ENCODE measurements at regions not wholly inside any gene's neighbourhood (a gene's known extent, or its start where the extent isn't known, plus 50 kb on each side); places are given as distances from the start of the nearest gene placed in this dataset.

DNA sequence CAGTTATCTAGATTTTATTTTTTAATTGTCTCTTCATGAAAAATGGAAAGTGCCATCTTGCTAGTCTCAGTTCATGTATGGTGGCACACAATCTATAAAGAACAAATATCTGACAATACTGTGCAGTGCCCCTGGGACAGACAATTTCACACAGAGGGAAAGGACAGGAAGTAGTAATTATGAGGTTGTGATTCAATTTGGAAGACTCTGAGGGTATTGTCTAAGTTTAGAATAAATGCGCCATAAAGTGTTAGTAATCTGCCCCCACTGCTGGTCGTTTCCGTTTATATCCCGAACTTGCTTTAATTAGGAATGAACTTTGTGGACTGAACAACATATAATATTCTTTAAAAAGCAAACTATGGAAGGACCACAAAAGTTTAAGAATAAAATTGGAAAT is 196.4 kb upstream of the SLC24A5 start:
- H3K27me3 Mint-ChIP-seq (ENCODE audit: low read depth in 3 of 3) = peaks cover 0 to 3% (median 0%) of the 10 kb centered on the region in 3 donors
- TF ChIP-seq, protein P1, sequence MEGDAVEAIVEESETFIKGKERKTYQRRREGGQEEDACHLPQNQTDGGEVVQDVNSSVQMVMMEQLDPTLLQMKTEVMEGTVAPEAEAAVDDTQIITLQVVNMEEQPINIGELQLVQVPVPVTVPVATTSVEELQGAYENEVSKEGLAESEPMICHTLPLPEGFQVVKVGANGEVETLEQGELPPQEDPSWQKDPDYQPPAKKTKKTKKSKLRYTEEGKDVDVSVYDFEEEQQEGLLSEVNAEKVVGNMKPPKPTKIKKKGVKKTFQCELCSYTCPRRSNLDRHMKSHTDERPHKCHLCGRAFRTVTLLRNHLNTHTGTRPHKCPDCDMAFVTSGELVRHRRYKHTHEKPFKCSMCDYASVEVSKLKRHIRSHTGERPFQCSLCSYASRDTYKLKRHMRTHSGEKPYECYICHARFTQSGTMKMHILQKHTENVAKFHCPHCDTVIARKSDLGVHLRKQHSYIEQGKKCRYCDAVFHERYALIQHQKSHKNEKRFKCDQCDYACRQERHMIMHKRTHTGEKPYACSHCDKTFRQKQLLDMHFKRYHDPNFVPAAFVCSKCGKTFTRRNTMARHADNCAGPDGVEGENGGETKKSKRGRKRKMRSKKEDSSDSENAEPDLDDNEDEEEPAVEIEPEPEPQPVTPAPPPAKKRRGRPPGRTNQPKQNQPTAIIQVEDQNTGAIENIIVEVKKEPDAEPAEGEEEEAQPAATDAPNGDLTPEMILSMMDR (IDR thresholded peaks at IDR 0.05) = no peak
- no peak overlapping the region for H3K27ac Mint-ChIP-seq

DNA sequence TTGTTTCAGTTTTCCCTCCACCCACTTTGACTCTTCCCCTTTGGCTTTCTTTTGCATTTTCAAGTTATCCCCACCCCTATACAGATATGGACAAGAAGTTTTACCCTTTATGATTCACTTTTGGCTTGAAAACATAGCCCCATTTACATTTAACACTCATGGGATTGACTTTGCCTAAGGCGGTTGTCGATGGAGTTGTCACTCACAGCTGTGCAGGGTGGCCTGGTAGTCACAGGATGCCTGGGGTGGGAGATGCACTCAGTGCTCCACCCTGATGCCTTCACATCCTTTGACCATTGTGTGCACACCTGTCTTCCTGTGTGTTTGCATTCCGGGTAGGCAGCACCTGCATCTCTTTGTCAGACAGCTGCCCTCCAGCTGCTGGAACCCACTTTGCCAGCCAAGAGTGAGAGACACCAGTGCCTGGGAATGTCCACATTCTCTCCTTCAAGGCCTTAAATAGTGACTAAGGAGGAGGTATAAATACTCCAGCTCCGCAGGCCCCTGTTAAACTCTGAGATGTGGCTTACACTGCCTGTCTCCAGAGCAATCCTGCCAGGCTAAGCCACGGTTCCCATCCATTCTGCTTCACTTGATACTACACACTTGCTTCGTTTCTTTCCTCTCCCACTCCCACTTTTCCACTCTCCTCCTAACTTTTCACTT is 191.5 kb upstream of the SLC24A5 start:
- Histone ChIP-seq H3K27me3 (ENCODE audit: control insufficient read depth in 2 of 2, insufficient read depth in 2 of 2, low read length in 2 of 2) (no peaks in the 10 kb centered on the region), H3K4me2 (replicated peaks; ENCODE audit: extremely low read depth, low read length, poor library complexity, severe bottlenecking) (no peak overlapping the region), H3K9ac (ENCODE audit: insufficient read depth, low read length, poor library complexity, severe bottlenecking) (no peak overlapping the region), H3K4me1 (ENCODE audit: control insufficient read depth in 1 of 2, insufficient read depth in 2 of 2, low read length in 2 of 2) (no peaks in the 10 kb centered on the region), H3K36me3 (replicated peaks in 1 of 2; ENCODE audit: control insufficient read depth in 1 of 2, insufficient read depth in 2 of 2, low read length in 2 of 2) (no peaks in the 10 kb centered on the region), H2AFZ (ENCODE audit: insufficient read depth, low read depth, low read length, poor library complexity, severe bottlenecking) (no peak overlapping the region), H3K27ac (ENCODE audit: low read depth in 1 of 2, low read length in 2 of 2) (no peak overlapping the region), H3K9me3 (replicated peaks in 1 of 2; ENCODE audit: control insufficient read depth in 1 of 2, insufficient read depth in 1 of 2, low read length in 2 of 2) (no peaks in the 10 kb centered on the region), H3K4me3 (replicated peaks in 1 of 3; ENCODE audit: low read depth in 2 of 3, low read length in 3 of 3) (no peak overlapping the region), H3K79me2 (ENCODE audit: insufficient read depth, low read length) (no peaks in the 10 kb centered on the region), H4K20me1 (ENCODE audit: insufficient read depth, low read length) (no peaks in the 10 kb centered on the region)
- no peaks in the 10 kb centered on the region for H3K4me1 Mint-ChIP-seq
- intact Hi-C loops (cut with micrococcal nuclease) = no loop called here
- 92% methylated on average over 4 of the region's 6 CpGs for WGBS (ENCODE audit: insufficient coverage)
- peaks cover 0 to 11% (median 3%) of the 10 kb centered on the region in 7 donors for H3K9me3 Mint-ChIP-seq
- no peaks in the 10 kb centered on the region for H3K36me3 Mint-ChIP-seq
- peaks cover 0 to 5% (median 3%) of the 10 kb centered on the region in 3 donors for H3K27me3 Mint-ChIP-seq (ENCODE audit: low read depth in 3 of 3)
- TF ChIP-seq, protein P1 (IDR thresholded peaks at IDR 0.05) = no peak
- no peak overlapping the region for H3K4me3 Mint-ChIP-seq
- no peak for DNase-seq
- no peak overlapping the region for H3K27ac Mint-ChIP-seq

More for the DNA sequence above, 196.4 kb upstream of the SLC24A5 start:
- Histone ChIP-seq H3K9me3 (replicated peaks in 1 of 2; ENCODE audit: control insufficient read depth in 1 of 2, insufficient read depth in 1 of 2, low read length in 2 of 2) (no peaks in the 10 kb centered on the region), H4K20me1 (ENCODE audit: insufficient read depth, low read length) (no peaks in the 10 kb centered on the region), H3K27me3 (ENCODE audit: control insufficient read depth in 2 of 2, insufficient read depth in 2 of 2, low read length in 2 of 2) (no peaks in the 10 kb centered on the region), H3K27ac (ENCODE audit: low read depth in 1 of 2, low read length in 2 of 2) (no peak overlapping the region), H3K4me2 (replicated peaks; ENCODE audit: extremely low read depth, low read length, poor library complexity, severe bottlenecking) (no peak overlapping the region), H3K36me3 (replicated peaks in 1 of 2; ENCODE audit: control insufficient read depth in 1 of 2, insufficient read depth in 2 of 2, low read length in 2 of 2) (no peaks in the 10 kb centered on the region), H3K79me2 (ENCODE audit: insufficient read depth, low read length) (no peaks in the 10 kb centered on the region), H3K4me3 (replicated peaks in 1 of 3; ENCODE audit: low read depth in 2 of 3, low read length in 3 of 3) (no peak overlapping the region), H3K9ac (ENCODE audit: insufficient read depth, low read length, poor library complexity, severe bottlenecking) (no peak overlapping the region), H3K4me1 (ENCODE audit: control insufficient read depth in 1 of 2, insufficient read depth in 2 of 2, low read length in 2 of 2) (no peaks in the 10 kb centered on the region), H2AFZ (ENCODE audit: insufficient read depth, low read depth, low read length, poor library complexity, severe bottlenecking) (no peak overlapping the region)
- WGBS (ENCODE audit: insufficient coverage) = no CpG with 5 or more reads among the region's 4 CpGs
- intact Hi-C loops (cut with micrococcal nuclease) = no loop called here
- peaks cover 0 to 11% (median 4%) of the 10 kb centered on the region in 7 donors for H3K9me3 Mint-ChIP-seq
- H3K36me3 Mint-ChIP-seq = no peaks in the 10 kb centered on the region
- no peak overlapping the region for H3K4me3 Mint-ChIP-seq
- no peak for DNase-seq
- peaks cover 7% of the 10 kb centered on the region for H3K4me1 Mint-ChIP-seq

Data from CD14-positive monocyte (primary cell).